Erythroblast (primary cell): ENCODE measurements at regions not wholly inside any gene's neighbourhood (a gene's known extent, or its start where the extent isn't known, plus 50 kb on each side); places are given as distances from the start of the nearest gene placed in this dataset.

Experiments
- GATA1 ChIP-seq: IDR thresholded peaks from 2 replicates; pipeline ENCODE4 v1.6.1; 2011; ENCODE audit warnings: low read depth, mild to moderate bottlenecking, control low read depth, low read length, moderate library complexity
- POLR2A ChIP-seq: IDR thresholded peaks from 2 replicates; pipeline ENCODE4 v1.6.1; 2011; ENCODE audit warnings: mild to moderate bottlenecking, low read length

GRCh38 chr18:41545091-41545888 lies 409.7 kb upstream of the PIK3C3 start:
- no peak for TF ChIP-seq POLR2A
- no peak for TF ChIP-seq GATA1
